GM21360 (cell line): ENCODE measurements at regions not wholly inside any gene's neighbourhood (a gene's known extent, or its start where the extent isn't known, plus 50 kb on each side); places are given as distances from the start of the nearest gene placed in this dataset.
"Not testable (repeated sequence)": the region's sequence is repeated elsewhere in the genome, so short reads cannot be mapped to it uniquely, and the experiment has no call there.

Experiments used
- ATAC-seq: cut with Tn5 transposase; IDR thresholded peaks from one replicate; pipeline ENCODE4 v1.9.1; 2021; ENCODE audit warnings: mild to moderate bottlenecking, moderate library complexity; ENCODE audit not compliant: unreplicated experiment

GRCh38 chr10:109022417-109023049 is 900.8 kb downstream of the XPNPEP1 start:
- no peak for ATAC-seq

GRCh38 chr10:109019001-109019424 is 904.3 kb downstream of the XPNPEP1 start:
- no peak for ATAC-seq

GRCh38 chr10:109007514-109007913 is 915.8 kb downstream of the XPNPEP1 start:
- no peak for ATAC-seq

GRCh38 chr10:108990441-108990840 is 932.9 kb downstream of the XPNPEP1 start:
- ATAC-seq, result no peak

GRCh38 chr10:108989976-108990375 is 933.3 kb downstream of the XPNPEP1 start:
- no peak for ATAC-seq

- ATAC-seq, result no peak
These were observed 941.2 kb downstream of the XPNPEP1 start for GRCh38 chr10:108982159-108982558.

- ATAC-seq, result no peak
These were observed 942.4 kb downstream of the XPNPEP1 start for GRCh38 chr10:108980869-108981268.

GRCh38 chr10:108975459-108976058 is 947.8 kb downstream of the XPNPEP1 start:
- ATAC-seq, result no peak

GRCh38 chr10:108970016-108970415 is 953.3 kb downstream of the XPNPEP1 start:
- ATAC-seq, result no peak

- ATAC-seq, result no peak
These were observed 956.9 kb downstream of the XPNPEP1 start for GRCh38 chr10:108966411-108966810.

GRCh38 chr10:108966005-108966404 is 957.3 kb downstream of the XPNPEP1 start:
- ATAC-seq, result no peak

GRCh38 chr10:108962172-108962571 is 961.1 kb downstream of the XPNPEP1 start:
- ATAC-seq, result no peak

GRCh38 chr10:108957681-108958080 is 965.6 kb downstream of the XPNPEP1 start:
- ATAC-seq, result no peak

GRCh38 chr10:108956149-108956548 is 967.2 kb downstream of the XPNPEP1 start:
- no peak for ATAC-seq

- ATAC-seq, result not testable (repeated sequence)
These were observed 1003.3 kb downstream of the XPNPEP1 start for GRCh38 chr10:108920029-108920428.

GRCh38 chr10:108913300-108913699 is 1010.0 kb downstream of the XPNPEP1 start:
- ATAC-seq, result no peak

GRCh38 chr10:108911814-108912541 is 1011.3 kb downstream of the XPNPEP1 start:
- ATAC-seq, result peak; percentile 43

GRCh38 chr10:108908096-108908495 is 1015.2 kb downstream of the XPNPEP1 start:
- ATAC-seq, result no peak

GRCh38 chr10:108905821-108906220 is 1017.5 kb downstream of the XPNPEP1 start:
- ATAC-seq, result no peak

GRCh38 chr10:108905171-108905570 is 1018.1 kb downstream of the XPNPEP1 start:
- no peak for ATAC-seq

GRCh38 chr10:108904163-108904838 is 1019.0 kb downstream of the XPNPEP1 start:
- ATAC-seq, result no peak
